PC-3 (cell line): ENCODE measurements at regions not wholly inside any gene's neighbourhood (a gene's known extent, or its start where the extent isn't known, plus 50 kb on each side); places are given as distances from the start of the nearest gene placed in this dataset.
A peak's percentile ranks its signal among the peaks of the same experiment; 100 is the strongest.

Experiments used
- ATAC-seq: fragments of 200-7000 bp; cut with Tn5 transposase; 2 replicates; pipeline ENCODE4 v1.9.1; 2020; ENCODE audit warnings: mild to moderate bottlenecking, moderate library complexity
- BruUV-seq: library from RNA; stranded (reverse); fragments of 400-500 nt; replicated peaks from 2 replicates; lab custom pipeline; 2021; lab: Mats Ljungman, UMichigan
- CTCF ChIA-PET: fragments of 300-600 bp; sonication (Branson Sonifier 250); formaldehyde crosslinking; loops from one replicate; lab custom pipeline; 2022; ENCODE audit warnings: antibody characterized with exemption; lab: Charles Lee
- POLR2A ChIA-PET: fragments of 300-600 bp; sonication (Branson Sonifier 250); formaldehyde crosslinking; loops from one replicate; lab custom pipeline; 2022; ENCODE audit warnings: antibody characterized with exemption; ENCODE audit not compliant: unreplicated experiment; lab: Charles Lee
- DNase-seq: peaks from one replicate; pipeline ENCODE4 v3.0.0-alpha.2; 2015
- H2AFZ ChIP-seq: fragments of 300-600 bp; sonication (generic); 2 replicates; pipeline ENCODE4 v1.6.0; 2016; ENCODE audit warnings: antibody characterized with exemption, low read length
- H3F3A ChIP-seq: fragments of 300-600 bp; sonication (generic); one replicate; pipeline ENCODE4 v1.6.0; 2017; ENCODE audit warnings: antibody characterized with exemption, low read length, control low read depth, mild to moderate bottlenecking; ENCODE audit not compliant: unreplicated experiment
- H3K27ac ChIP-seq: fragments of 300-600 bp; sonication (generic); 2 replicates; pipeline ENCODE4 v1.5.1; 2016; ENCODE audit warnings: mild to moderate bottlenecking, low read length
- H3K27me3 ChIP-seq: fragments of 300-600 bp; sonication (generic); 2 replicates; pipeline ENCODE4 v1.6.1; 2016; ENCODE audit warnings: low read length, mixed read lengths
- H3K36me3 ChIP-seq: fragments of 300-600 bp; sonication (generic); 2 replicates; pipeline ENCODE4 v1.6.1; 2016; ENCODE audit warnings: low read depth, mixed run types, low read length, mixed read lengths
- H3K4me1 ChIP-seq: fragments of 300-600 bp; sonication (generic); 2 replicates; pipeline ENCODE4 v1.5.1; 2016; ENCODE audit warnings: low read length; ENCODE audit not compliant: insufficient read depth
- H3K4me2 ChIP-seq: fragments of 300-600 bp; sonication (generic); 2 replicates; pipeline ENCODE4 v1.6.0; 2016; ENCODE audit warnings: low read length
- H3K4me3 ChIP-seq: fragments of 300-600 bp; sonication (generic); 2 replicates; pipeline ENCODE4 v1.5.1; 2016; ENCODE audit warnings: mild to moderate bottlenecking, low read length, mixed read lengths
- H3K79me2 ChIP-seq: fragments of 300-600 bp; sonication (generic); 2 replicates; pipeline ENCODE4 v1.6.1; 2017; ENCODE audit warnings: low read length, mixed read lengths
- H3K9ac ChIP-seq: fragments of 300-600 bp; sonication (generic); 2 replicates; pipeline ENCODE4 v1.6.0; 2016; ENCODE audit warnings: mild to moderate bottlenecking, low read length
- H3K9me2 ChIP-seq: fragments of 300-600 bp; sonication (generic); replicated peaks from 2 replicates; pipeline ENCODE4 v1.6.1; 2016; ENCODE audit warnings: mixed run types, low read length, mixed read lengths
- H3K9me3 ChIP-seq: fragments of 300-600 bp; sonication (generic); 2 replicates; pipeline ENCODE4 v1.6.1; 2016; ENCODE audit warnings: low read length, mixed read lengths
- H4K20me1 ChIP-seq: fragments of 300-600 bp; sonication (generic); 2 replicates; pipeline ENCODE4 v1.6.1; 2016; ENCODE audit warnings: low read length, mixed read lengths
- CTCF ChIP-seq: fragments of 300-600 bp; sonication (generic); conservative IDR thresholded peaks from 2 replicates; pipeline ENCODE4 v1.5.1; 2017; ENCODE audit warnings: antibody characterized with exemption, low read depth, mild to moderate bottlenecking, low read length
- EZH2 ChIP-seq: fragments of 300-600 bp; sonication (generic); IDR thresholded peaks from one replicate; pipeline ENCODE4 v1.6.1; 2017; ENCODE audit warnings: antibody characterized with exemption, mild to moderate bottlenecking, low read length; ENCODE audit not compliant: unreplicated experiment
- EZH2phosphoT487 ChIP-seq: fragments of 300-600 bp; sonication (generic); IDR thresholded peaks from 2 replicates; pipeline ENCODE4 v1.6.1; 2018; ENCODE audit warnings: mild to moderate bottlenecking, antibody characterized with exemption, low read length, borderline replicate concordance
- intact Hi-C: fragments of 100-400 bp; cut with micrococcal nuclease; formaldehyde crosslinking; loops from 2 replicates; pipeline ENCODE4 v1.9.0; 2023

DNA sequence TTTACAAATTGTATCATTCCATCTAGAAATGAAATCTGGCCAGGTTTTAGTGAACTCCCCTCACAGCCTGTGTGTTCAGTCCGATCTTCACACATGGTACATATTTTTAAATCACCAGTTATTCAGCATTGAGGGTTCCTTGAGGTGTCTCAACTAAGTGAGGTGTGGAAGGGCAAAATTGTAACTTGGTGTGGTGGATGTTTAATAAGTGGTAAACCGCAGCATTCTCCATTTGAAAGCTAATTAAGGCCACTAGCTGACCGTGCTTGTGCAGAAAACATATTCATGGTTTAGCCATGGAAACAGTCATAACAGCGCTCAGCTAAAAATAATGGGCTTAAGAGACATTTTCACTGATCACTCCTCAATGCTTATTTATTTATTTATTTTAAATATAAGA lies 786.2 kb upstream of the FANCL start:
- Histone ChIP-seq H3K4me1 (no peaks in the 10 kb centered on the region), H3K4me2 (no peak overlapping the region), H3K36me3 (no peaks in the 10 kb centered on the region), H3K9ac (no peak overlapping the region), H3K4me3 (no peak overlapping the region), H3K27me3 (peaks cover 42% of the 10 kb centered on the region), H2AFZ (no peak overlapping the region), H3K9me2 (no peaks in the 10 kb centered on the region), H4K20me1 (no peaks in the 10 kb centered on the region), H3K9me3 (no peaks in the 10 kb centered on the region), H3K79me2 (no peaks in the 10 kb centered on the region), H3F3A (no peaks in the 10 kb centered on the region), H3K27ac (no peak overlapping the region)
- CTCF ChIA-PET = interaction anchor here (0.5 kb wide), 1 partner anchor 1267 kb away, joined by 7 read pairs; no protein-coding TSS in a partner anchor
- POLR2A ChIA-PET = no interaction called here
- no peak for TF ChIP-seq CTCF
- no peak for TF ChIP-seq EZH2
- TF ChIP-seq EZH2phosphoT487 = no peak
- DNase-seq = no peak
- intact Hi-C loops = no loop called here
- BruUV-seq = no TSS peak
- no peak for ATAC-seq

DNA sequence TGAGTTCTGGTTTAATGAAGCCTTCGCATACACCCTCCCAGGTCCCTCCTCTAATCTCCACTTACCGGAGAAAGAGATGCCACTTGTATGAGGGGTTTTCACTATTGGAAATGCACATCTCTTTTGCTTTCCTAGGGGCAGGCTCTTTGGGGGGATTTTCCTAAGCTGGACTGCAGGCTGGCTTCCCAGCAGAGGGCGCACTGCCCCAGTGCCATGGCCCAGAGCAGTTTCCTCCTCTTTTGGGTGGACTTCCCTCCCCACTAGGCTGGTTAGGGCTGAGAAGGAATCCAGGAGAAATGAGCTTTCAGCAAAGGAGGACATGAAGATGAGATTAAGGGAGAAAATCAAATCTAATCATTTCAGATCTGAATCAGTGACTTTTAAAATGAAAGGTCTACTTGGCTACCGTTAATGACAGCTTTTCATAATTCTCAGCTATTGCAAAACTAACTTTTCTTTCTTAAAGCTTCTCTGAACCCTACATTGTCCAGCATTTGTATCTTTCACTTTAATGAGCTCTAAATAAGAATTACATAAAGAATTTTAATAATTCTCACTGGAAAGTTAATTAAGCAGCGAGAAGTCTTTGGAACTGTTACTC lies 784.1 kb upstream of the FANCL start:
- no peak overlapping the region for H3K4me2 ChIP-seq
- H3K4me1 ChIP-seq = no peaks in the 10 kb centered on the region
- no TSS peak for BruUV-seq
- H3K4me3 ChIP-seq = no peak overlapping the region
- intact Hi-C loops = loop anchor here (2.0 kb wide), 1 partner anchor 1540 kb away; no protein-coding TSS in a partner anchor
- POLR2A ChIA-PET = no interaction called here
- ATAC-seq (peak; percentile 70), DNase-seq (peak; percentile 37)
- no peaks in the 10 kb centered on the region for H4K20me1 ChIP-seq
- no peaks in the 10 kb centered on the region for H3F3A ChIP-seq
- H3K79me2 ChIP-seq = no peaks in the 10 kb centered on the region
- H3K27me3 ChIP-seq = peaks cover 34% of the 10 kb centered on the region
- H3K27ac ChIP-seq = no peak overlapping the region
- CTCF ChIA-PET = interaction anchor here (0.6 to 1.4 kb wide), 2 partner anchors 247 to 1557 kb away, joined by 3 read pairs; no protein-coding TSS in a partner anchor
- no peaks in the 10 kb centered on the region for H3K9me2 ChIP-seq
- H3K9ac ChIP-seq = no peak overlapping the region
- TF ChIP-seq CTCF = peak; percentile 94
- TF ChIP-seq EZH2 = no peak
- TF ChIP-seq EZH2phosphoT487 = no peak
- H2AFZ ChIP-seq = no peak overlapping the region
- H3K9me3 ChIP-seq = no peaks in the 10 kb centered on the region
- no peaks in the 10 kb centered on the region for H3K36me3 ChIP-seq

DNA sequence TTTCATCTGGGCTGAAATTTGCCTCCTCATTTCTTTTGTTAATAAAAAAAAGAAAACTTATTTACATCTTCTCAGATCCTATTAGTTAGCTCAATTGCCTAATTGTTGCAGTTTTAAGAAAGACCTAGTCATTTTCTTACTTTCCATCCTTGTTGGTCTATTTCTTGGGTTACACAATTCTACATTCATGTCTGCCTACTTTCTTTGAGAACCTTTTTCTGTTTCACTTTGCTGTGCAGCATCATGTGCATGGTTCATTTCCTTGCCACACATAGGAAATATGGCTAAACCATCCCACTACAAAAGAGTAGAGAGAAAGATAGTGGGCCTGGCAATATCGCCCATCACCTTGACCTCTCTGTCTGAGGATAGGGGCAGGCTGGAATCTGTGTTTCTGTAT lies 780.7 kb upstream of the FANCL start:
- intact Hi-C loops = no loop called here
- no peaks in the 10 kb centered on the region for H4K20me1 ChIP-seq
- POLR2A ChIA-PET = no interaction called here
- H3K4me3 ChIP-seq = no peak overlapping the region
- no peaks in the 10 kb centered on the region for H3K9me3 ChIP-seq
- H3K4me2 ChIP-seq = no peak overlapping the region
- ATAC-seq (no peak), DNase-seq (no peak)
- no peaks in the 10 kb centered on the region for H3K9me2 ChIP-seq
- no peak overlapping the region for H2AFZ ChIP-seq
- no peaks in the 10 kb centered on the region for H3K36me3 ChIP-seq
- TF ChIP-seq EZH2 (no peak), CTCF (no peak), EZH2phosphoT487 (no peak)
- peaks cover 26% of the 10 kb centered on the region for H3K27me3 ChIP-seq
- no peaks in the 10 kb centered on the region for H3K79me2 ChIP-seq
- no peak overlapping the region for H3K27ac ChIP-seq
- no peaks in the 10 kb centered on the region for H3K4me1 ChIP-seq
- CTCF ChIA-PET = no interaction called here
- BruUV-seq = no TSS peak
- no peaks in the 10 kb centered on the region for H3F3A ChIP-seq
- H3K9ac ChIP-seq = no peak overlapping the region
